ENCODE measurements at regions not wholly inside any gene's neighbourhood (a gene's known extent, or its start where the extent isn't known, plus 50 kb on each side); places are given as distances from the start of the nearest gene placed in this dataset.

DNA sequence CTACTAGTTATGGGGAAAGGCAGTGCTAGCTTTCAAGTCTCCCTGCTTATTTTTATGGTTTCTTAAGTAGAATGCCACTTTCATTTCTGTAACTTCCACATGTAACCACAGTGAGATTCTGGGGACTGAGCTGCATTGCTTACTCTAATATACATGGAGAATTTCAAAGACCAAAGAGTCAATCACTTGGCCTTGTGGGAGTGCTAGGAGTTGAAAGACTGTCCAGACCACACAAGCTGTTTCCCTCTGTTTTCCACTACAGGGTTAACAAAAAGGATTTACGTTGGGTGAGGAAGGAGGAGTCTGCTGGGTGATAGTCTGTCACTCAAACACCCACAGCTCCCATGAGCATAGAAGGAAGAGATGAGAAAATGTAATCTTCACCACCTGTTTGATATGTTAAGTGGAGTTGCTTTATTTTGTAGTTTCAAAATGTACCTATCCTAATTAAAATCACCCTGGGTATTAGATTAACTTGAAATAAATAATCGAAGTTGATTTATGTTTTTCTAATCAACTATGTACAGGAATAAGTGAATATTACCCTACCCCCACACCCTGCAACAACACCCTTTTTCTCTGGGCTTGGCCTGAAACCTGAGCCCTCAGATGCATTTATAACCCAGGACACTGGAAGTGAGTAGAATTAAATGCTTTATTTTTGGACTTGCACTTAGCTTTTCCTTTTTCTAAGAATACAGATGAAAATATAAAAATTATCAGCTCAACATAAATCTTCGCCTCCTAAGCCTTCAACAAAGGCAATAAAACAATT lies 225.8 kb upstream of the SLC10A2 start:
- no peak for TF ChIP-seq ZNF274 (IDR thresholded peaks at IDR 0.05; ENCODE audit: low read depth, low read length)
- H3K4me3 ChIP-seq (ENCODE audit: low read length): no peak overlapping the region

DNA sequence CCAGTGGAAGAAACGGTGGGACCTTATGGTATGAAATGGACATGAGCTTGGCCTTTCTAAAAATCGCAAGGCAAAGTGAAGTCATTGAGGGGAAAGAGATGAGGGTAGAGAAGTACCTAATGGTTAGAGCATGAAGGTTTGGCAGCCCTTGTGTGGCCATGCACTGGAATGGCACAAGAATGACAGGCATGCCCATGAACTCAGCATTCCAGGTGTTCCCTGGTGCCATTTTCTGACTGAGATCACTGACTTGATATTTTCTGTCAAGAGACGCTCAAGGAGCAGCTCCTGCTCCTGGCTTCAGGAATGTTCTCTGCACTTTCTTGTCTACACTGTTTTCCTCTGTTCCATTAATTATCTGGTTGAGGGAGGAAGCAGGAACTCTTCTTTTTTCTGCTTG lies 225.0 kb upstream of the SLC10A2 start:
- no peak for TF ChIP-seq ZNF274 (IDR thresholded peaks at IDR 0.05; ENCODE audit: low read depth, low read length)
- H3K4me3 ChIP-seq (ENCODE audit: low read length): no peak overlapping the region

DNA sequence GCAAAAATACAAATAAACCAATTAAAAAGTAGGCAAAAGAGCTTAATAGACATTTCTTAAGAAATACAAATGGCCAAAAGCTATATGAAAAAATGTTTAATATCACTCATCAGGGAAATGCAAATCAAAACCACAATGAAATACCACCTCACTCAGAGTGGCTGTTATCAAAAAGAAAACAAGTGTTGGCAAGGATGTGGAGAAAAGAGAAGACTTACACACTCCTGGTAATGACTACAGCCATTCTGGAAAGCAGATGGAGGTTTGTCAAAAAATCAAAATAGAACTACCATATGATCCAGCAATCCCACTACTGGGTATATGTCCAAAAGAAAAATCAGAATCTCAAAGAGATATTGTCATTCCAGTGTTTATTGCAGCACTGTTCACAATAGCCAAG lies 223.5 kb upstream of the SLC10A2 start:
- no peak overlapping the region for H3K4me3 ChIP-seq (ENCODE audit: low read length)
- TF ChIP-seq ZNF274 (IDR thresholded peaks at IDR 0.05; ENCODE audit: low read depth, low read length): no peak

DNA sequence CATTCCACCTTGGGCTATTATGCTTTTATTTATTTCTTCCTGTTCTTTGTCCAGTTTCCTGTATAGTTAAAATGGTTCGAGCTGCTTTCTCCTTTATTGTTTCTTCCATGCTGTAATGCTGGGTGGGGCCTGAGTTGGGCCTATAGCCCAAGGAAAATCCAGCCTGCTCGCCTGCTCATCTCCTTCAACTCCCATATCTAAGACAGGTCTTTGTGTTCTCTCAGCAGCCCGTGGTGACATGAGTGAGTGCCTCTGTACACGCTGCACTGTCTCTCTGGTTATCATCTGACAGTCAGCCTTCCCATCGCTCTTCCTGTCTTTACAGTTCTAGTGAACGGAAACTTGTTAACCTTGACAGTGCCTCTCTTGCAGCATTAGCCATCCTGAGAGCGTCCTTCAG lies 221.9 kb upstream of the SLC10A2 start:
- H3K4me3 ChIP-seq (ENCODE audit: low read length): no peak overlapping the region
- no peak for TF ChIP-seq ZNF274 (IDR thresholded peaks at IDR 0.05; ENCODE audit: low read depth, low read length)

DNA sequence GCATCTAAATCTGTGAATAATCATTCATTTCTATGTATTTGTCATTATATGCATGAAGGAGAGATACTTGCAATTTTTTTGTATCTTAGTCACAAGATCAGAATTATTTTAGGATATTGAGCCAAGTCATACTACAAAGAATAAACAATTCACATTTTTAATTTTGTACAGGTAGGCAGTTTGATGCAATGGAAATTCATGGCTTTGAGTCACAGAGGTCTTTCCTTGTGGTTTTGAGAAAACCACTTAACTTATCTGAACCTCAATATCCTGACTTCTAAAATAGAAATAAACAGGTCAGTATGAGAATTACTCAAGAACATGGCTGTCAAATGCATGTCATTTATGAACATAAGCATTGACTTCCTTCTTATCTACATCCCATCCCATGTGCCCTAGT lies 221.4 kb upstream of the SLC10A2 start:
- H3K4me3 ChIP-seq (ENCODE audit: low read length): no peak overlapping the region
- TF ChIP-seq ZNF274 (IDR thresholded peaks at IDR 0.05; ENCODE audit: low read depth, low read length): no peak

DNA sequence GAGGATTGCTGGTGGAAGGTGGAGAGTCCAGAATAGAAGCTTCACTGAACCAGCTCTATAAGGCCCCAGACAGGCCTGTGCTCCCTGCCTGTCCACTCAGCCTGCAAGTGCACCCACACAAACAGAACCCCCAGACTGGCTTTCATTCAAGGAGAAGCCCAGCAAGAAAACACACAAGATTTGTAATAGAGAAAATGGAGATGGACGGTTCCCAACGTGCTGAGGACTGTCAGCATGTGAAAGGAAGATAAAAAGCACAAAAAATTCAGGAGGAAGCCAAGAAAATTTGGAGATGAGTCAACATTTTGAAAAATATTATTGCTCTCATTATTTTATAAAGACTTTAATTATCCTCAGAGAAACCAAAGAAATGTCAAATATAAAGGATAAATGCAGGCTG lies 218.2 kb upstream of the SLC10A2 start:
- no peak overlapping the region for H3K4me3 ChIP-seq (ENCODE audit: low read length)
- TF ChIP-seq ZNF274 (IDR thresholded peaks at IDR 0.05; ENCODE audit: low read depth, low read length): no peak

DNA sequence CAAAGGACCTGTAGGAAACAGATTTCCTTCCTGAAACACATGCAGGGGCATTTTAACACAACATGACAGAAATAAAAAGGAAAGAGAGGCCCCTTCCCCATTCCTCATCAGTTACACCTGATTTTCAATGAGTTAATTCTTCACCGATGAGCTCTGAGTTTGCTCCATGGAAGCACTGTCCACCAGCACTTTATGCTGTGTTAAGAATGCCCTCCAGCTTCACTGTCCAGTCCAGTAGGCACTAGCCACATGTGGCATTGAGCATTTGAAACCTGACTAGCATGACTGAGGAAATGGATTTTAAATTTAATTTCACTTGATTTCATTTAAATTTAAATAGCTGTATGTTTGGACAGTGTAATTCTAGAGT lies 217.2 kb upstream of the SLC10A2 start:
- TF ChIP-seq ZNF274 (IDR thresholded peaks at IDR 0.05; ENCODE audit: low read depth, low read length): no peak
- no peak overlapping the region for H3K4me3 ChIP-seq (ENCODE audit: low read length)

DNA sequence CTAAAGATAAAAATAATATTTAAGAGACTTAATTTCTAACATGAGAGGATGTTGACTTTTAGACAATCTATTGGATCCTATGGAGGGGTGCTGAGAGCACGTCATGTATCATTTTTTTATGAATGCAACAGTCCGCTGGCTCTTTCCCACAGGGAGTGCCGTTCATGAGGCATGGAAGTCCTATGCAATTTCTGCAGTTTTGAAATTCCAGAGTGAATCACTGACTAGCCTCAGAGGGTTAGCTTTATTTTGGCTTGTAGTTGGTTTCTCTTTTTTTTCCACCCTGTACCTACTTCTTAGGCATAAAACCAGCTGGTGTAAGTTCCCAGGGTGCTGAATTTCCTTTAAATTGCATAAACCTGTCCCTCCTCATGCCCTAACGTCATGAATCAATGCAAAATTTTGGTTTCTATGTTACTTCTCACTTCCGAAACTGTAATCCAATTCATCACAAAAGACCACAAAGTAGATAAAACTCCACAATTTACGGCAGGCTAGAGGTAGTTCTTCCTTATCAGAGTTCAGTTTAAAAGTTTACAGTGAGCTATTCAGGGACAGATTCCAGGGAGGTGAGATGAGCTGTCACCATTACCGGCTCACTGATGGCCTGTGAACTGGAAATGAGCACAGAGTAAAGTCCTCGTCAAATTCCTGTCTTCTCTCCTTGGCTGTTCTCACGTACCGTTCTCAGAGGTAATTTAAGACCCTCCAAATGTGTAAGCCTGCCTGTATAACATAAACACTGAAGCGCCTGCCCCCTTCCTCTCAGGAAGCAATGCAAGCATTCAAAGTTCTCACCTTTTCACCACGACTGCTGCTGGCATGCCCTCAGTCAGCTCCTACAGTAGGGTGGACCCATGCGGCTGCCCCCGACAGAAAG lies 216.6 kb upstream of the SLC10A2 start:
- TF ChIP-seq ZNF274 (IDR thresholded peaks at IDR 0.05; ENCODE audit: low read depth, low read length): no peak
- no peak overlapping the region for H3K4me3 ChIP-seq (ENCODE audit: low read length)

DNA sequence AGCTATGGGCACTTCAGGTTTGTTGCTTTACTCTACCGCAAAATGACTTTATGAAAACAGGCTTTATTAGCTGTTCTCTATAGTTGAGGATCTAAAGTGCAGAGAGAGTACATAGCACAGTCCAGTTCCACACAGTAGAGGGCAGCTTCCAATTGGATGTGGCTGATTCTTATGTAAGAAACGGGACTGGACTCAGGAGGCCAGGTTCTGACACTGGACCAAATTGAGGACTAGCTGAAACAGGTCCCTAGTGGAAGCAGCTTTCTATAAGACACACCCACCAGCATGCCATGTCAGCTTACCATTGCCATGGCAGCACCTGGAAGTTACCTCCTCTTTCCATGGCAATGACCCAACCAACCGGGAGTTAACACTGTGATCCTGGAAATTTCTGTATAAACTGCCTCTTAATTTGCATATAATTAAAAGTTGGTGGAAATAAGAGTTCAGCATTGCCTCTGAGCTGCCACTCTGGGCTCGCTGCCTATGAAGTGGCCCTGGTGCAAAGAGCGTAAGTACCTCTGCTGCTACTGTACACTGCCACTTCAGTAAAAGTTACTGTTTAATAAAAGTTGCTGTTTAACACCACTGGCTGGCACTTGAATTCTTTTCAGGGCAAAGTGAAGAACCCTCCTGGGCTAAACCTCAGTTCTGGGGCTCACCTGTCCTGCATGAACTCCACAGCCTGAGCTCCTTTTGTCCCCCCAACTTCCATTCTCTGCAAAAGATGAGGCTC lies 211.9 kb upstream of the SLC10A2 start:
- no peak for TF ChIP-seq ZNF274 (IDR thresholded peaks at IDR 0.05; ENCODE audit: low read depth, low read length)
- H3K4me3 ChIP-seq (ENCODE audit: low read length): no peak overlapping the region

DNA sequence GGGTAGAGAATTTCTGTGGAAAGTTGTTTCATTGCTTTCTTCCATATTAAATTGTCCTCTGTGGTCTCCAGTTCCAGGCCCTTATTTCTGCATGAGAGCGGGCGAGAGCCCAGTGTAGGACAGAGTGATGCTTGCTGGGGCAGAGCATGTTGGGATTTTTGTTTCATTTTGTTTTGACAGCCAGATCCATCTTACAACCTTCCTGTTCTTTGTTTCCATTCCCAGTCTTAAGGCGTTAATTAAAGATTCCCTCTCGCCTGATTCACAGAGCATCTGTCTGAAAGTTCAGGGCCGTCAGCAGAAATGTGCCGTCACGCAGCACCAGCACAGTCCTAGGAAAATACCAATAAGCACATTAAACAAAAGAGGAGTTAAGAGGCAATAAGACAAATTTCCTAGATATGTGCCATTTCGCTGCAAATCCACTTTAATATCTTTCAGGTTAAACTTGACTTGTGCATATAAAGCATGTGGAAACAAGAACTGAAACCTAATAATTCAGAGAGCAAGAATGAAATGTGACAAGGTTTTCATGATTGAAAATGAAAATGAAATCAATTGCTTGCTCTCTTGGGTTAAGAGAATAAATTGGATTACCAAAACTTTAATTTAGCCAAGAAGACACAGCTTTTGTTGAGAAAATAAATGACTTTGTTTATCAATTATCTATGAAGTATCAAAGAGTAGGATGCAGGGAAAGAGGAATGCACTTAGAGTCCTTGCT lies 210.7 kb upstream of the SLC10A2 start:
- peak overlapping the region; percentile 53; the same call in 1 of the 2 replicates for H3K4me3 ChIP-seq (ENCODE audit: low read length)
- TF ChIP-seq ZNF274 (IDR thresholded peaks at IDR 0.05; ENCODE audit: low read depth, low read length): no peak

DNA sequence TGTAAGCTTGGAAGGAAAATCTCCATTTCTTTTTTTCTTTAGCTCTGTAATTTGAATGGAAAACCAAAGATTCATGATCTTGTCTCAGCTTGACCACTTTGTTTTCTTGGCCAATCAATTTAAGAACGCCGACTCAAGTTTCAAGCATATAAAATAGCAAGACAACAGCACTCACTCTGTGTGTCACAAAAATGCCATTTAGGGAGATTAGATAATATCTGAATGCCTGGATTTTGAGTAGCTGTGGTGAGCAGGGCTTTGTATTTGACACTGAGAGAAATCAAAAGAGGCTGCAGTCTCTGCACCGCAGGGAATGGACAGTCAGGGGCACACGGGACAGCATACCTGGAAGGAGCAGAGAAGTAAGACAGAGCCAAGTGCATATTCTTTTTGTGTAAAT lies 209.5 kb upstream of the SLC10A2 start:
- TF ChIP-seq ZNF274 (IDR thresholded peaks at IDR 0.05; ENCODE audit: low read depth, low read length): no peak
- no peak overlapping the region for H3K4me3 ChIP-seq (ENCODE audit: low read length)

DNA sequence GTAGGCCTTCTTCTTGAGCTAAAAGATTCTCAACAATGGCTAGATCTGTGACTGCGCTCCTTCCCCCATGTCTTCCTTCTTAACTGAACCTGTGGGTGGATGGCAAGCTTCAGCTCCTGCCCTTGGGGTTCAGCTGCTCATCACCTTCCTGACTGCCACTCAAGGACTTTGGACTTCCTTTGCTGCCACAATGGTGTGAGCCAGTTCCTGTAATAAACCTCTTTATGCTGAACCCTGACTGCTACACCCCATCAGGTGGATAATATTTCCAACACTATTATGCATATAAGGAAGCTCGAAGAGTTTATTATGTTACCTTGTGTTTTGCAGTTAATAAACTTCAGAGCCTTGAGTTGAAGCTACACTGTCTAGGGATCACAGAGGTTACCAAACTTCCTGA lies 208.9 kb upstream of the SLC10A2 start:
- no peak overlapping the region for H3K4me3 ChIP-seq (ENCODE audit: low read length)
- TF ChIP-seq ZNF274 (IDR thresholded peaks at IDR 0.05; ENCODE audit: low read depth, low read length): no peak

DNA sequence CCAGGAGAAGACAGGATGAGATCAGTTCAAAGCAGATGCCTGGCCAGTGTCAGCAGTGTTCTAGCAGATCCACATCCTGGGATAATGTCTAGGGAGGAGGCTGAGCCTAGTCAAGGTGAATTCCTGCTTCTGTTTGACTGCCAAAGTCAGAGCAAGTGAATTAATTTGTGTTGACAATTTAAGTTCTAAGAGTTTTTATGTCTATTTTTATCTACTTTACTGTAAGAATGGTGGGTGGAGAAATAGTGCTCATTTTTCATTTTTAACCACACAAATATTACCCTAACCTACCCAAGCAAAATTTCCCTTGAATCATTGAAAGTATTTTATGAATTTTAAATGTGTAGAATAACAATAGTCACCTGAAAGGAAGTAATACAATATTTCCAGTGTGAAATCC lies 207.6 kb upstream of the SLC10A2 start:
- no peak overlapping the region for H3K4me3 ChIP-seq (ENCODE audit: low read length)
- TF ChIP-seq ZNF274 (IDR thresholded peaks at IDR 0.05; ENCODE audit: low read depth, low read length): no peak

DNA sequence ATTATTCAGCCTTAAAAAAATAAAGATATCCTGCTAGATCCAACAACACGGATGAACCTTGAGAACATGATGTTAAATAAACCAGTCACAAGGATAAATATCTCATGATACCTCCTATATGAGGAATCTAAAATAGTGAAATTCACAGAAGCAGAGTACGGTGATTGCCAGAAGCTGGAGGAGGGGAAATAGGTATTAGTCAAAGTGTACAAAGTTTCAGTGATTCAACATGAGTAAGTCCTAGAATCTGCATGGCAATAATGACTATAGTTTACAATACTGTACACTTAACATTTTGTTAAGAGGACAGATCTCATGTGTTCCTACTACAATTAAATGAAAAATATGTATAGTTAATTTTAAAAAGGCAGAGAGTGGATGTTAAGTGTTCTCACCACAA lies 206.6 kb upstream of the SLC10A2 start:
- TF ChIP-seq ZNF274 (IDR thresholded peaks at IDR 0.05; ENCODE audit: low read depth, low read length): no peak
- no peak overlapping the region for H3K4me3 ChIP-seq (ENCODE audit: low read length)

All from GM08714 (cell line).